Calu3 (cell line): ENCODE measurements at regions not wholly inside any gene's neighbourhood (a gene's known extent, or its start where the extent isn't known, plus 50 kb on each side); places are given as distances from the start of the nearest gene placed in this dataset.
"Not testable (repeated sequence)": the region's sequence is repeated elsewhere in the genome, so short reads cannot be mapped to it uniquely, and the experiment has no call there.

Experiments used
- BruUV-seq: library from RNA; stranded (reverse); fragments of 400-500 nt; replicated peaks from 2 replicates; lab custom pipeline; 2021; lab: Mats Ljungman, UMichigan
- CTCF ChIA-PET: fragments of 300-600 bp; sonication (Branson Sonifier 250); formaldehyde crosslinking; loops from one replicate; lab custom pipeline; 2022; ENCODE audit warnings: antibody characterized with exemption; lab: Charles Lee
- DNase-seq: peaks from one replicate; pipeline ENCODE4 v3.0.0; 2022
- H3K27ac Mint-ChIP-seq: one replicate; pipeline ENCODE4 v1.8.0; 2022; ENCODE audit warnings: mixed read lengths; ENCODE audit not compliant: unreplicated experiment
- H3K27me3 Mint-ChIP-seq: one replicate; pipeline ENCODE4 v1.8.0; 2022; ENCODE audit warnings: mixed read lengths; ENCODE audit not compliant: unreplicated experiment
- H3K36me3 Mint-ChIP-seq: one replicate; pipeline ENCODE4 v1.8.0; 2022; ENCODE audit warnings: mild to moderate bottlenecking, moderate library complexity, mixed read lengths; ENCODE audit not compliant: insufficient read depth, unreplicated experiment
- H3K4me1 Mint-ChIP-seq: one replicate; pipeline ENCODE4 v1.8.0; 2022; ENCODE audit warnings: mild to moderate bottlenecking, low read depth, mixed read lengths; ENCODE audit not compliant: unreplicated experiment
- H3K4me3 Mint-ChIP-seq: one replicate; pipeline ENCODE4 v1.8.0; 2022; ENCODE audit warnings: mild to moderate bottlenecking, low read depth, moderate library complexity, mixed read lengths; ENCODE audit not compliant: unreplicated experiment
- H3K9me3 Mint-ChIP-seq: one replicate; pipeline ENCODE4 v1.8.0; 2022; ENCODE audit warnings: low read depth, mixed read lengths; ENCODE audit not compliant: unreplicated experiment
- intact Hi-C: fragments of 100-400 bp; cut with micrococcal nuclease; formaldehyde crosslinking; loops from one replicate; pipeline ENCODE4 v1.10.0; 2022; ENCODE audit not compliant: unreplicated experiment
- TF ChIP-seq, protein P1 (sequence below): fragments of 200-600 bp; IDR thresholded peaks from one replicate; pipeline ENCODE4 v1.8.0; 2022; ENCODE audit warnings: antibody characterized with exemption; ENCODE audit not compliant: unreplicated experiment

DNA sequence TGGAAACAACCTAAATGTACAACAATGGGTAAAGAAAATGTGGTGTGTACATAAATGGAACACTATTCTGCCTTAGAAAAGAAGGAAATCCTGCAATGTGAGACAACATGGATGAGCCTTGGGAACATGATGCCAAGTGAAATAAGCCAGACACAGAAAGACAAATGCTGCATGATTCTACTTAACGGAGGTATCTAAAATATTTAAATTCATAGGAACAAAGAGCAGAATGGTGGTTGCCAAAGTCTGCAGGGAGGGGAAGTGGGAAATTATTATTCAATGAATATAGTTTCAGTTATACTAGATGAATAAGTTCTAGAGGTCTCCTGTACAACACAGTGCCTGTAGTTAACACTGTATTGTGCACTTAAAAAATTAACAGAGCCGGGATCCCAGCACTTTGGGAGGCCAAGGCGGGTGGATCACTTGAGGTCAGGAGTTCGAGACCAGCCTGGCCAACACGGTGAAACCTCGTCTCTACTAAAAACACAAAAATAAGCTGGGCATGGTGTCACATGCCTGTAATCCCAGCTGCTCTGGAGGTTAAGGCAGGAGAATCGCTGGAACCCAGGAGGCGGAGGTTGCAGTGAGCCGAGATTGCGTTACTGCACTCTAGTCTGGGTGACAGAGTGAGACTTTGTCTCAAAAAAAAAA lies 71.4 kb upstream of the SNX9 start:
- intact Hi-C loops, result no loop called here
- no TSS peak for BruUV-seq
- no peak for DNase-seq
- no peaks in the 10 kb centered on the region for H3K36me3 Mint-ChIP-seq
- H3K27ac Mint-ChIP-seq, result peak overlapping the region; percentile 20
- no peak overlapping the region for H3K4me3 Mint-ChIP-seq
- H3K27me3 Mint-ChIP-seq, result no peaks in the 10 kb centered on the region
- H3K9me3 Mint-ChIP-seq, result no peaks in the 10 kb centered on the region
- CTCF ChIA-PET, result no interaction called here
- TF ChIP-seq, protein P1, sequence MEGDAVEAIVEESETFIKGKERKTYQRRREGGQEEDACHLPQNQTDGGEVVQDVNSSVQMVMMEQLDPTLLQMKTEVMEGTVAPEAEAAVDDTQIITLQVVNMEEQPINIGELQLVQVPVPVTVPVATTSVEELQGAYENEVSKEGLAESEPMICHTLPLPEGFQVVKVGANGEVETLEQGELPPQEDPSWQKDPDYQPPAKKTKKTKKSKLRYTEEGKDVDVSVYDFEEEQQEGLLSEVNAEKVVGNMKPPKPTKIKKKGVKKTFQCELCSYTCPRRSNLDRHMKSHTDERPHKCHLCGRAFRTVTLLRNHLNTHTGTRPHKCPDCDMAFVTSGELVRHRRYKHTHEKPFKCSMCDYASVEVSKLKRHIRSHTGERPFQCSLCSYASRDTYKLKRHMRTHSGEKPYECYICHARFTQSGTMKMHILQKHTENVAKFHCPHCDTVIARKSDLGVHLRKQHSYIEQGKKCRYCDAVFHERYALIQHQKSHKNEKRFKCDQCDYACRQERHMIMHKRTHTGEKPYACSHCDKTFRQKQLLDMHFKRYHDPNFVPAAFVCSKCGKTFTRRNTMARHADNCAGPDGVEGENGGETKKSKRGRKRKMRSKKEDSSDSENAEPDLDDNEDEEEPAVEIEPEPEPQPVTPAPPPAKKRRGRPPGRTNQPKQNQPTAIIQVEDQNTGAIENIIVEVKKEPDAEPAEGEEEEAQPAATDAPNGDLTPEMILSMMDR, result no peak
- H3K4me1 Mint-ChIP-seq, result no peaks in the 10 kb centered on the region

DNA sequence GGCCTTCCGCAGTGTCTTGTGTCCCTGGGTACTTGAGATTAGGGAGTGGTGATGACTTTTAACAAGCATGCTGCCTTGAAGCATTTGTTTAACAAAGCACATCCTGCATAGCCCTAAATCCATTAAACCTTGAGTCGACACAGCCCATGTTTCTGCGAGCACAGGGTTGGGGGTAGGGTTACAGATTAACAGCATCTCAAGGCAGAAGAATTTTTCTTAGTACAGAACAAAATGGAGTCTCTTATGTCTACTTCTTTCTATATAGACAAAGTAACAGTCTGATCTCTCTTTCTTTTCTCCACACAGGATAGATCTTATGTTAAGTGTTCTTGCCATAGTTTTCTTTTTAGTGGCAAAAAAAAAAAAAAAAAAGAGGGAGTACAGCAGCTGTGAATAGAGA lies 70.2 kb upstream of the SNX9 start:
- H3K27me3 Mint-ChIP-seq, H3K36me3 Mint-ChIP-seq, intact Hi-C loops, BruUV-seq, DNase-seq, H3K4me1 Mint-ChIP-seq, CTCF ChIA-PET, H3K4me3 Mint-ChIP-seq, H3K9me3 Mint-ChIP-seq, H3K27ac Mint-ChIP-seq: not testable (repeated sequence)

- CTCF ChIA-PET, result no interaction called here
- TF ChIP-seq, protein P1, result no peak
- intact Hi-C loops, result no loop called here
- Mint-ChIP-seq H3K9me3 (no peaks in the 10 kb centered on the region), H3K4me3 (no peak overlapping the region), H3K4me1 (peaks cover 11% of the 10 kb centered on the region), H3K36me3 (no peaks in the 10 kb centered on the region), H3K27me3 (no peaks in the 10 kb centered on the region), H3K27ac (no peak overlapping the region)
- DNase-seq, result no peak
- no TSS peak for BruUV-seq
Observed at GRCh38 chr6:157753291-157753690, 69.8 kb upstream of the SNX9 start.

- H3K4me3 Mint-ChIP-seq, BruUV-seq, H3K36me3 Mint-ChIP-seq, intact Hi-C loops, H3K27ac Mint-ChIP-seq, DNase-seq, H3K27me3 Mint-ChIP-seq, CTCF ChIA-PET, H3K9me3 Mint-ChIP-seq: not testable (repeated sequence)
- H3K4me1 Mint-ChIP-seq, result peaks cover 16% of the 10 kb centered on the region
Observed at GRCh38 chr6:157753801-157754200, 69.2 kb upstream of the SNX9 start.

- H3K27ac Mint-ChIP-seq, result no peak overlapping the region
- no peaks in the 10 kb centered on the region for H3K36me3 Mint-ChIP-seq
- no TSS peak for BruUV-seq
- H3K9me3 Mint-ChIP-seq, result no peaks in the 10 kb centered on the region
- no peak for DNase-seq
- no peak overlapping the region for H3K4me3 Mint-ChIP-seq
- peaks cover 18% of the 10 kb centered on the region for H3K4me1 Mint-ChIP-seq
- TF ChIP-seq, protein P1, result no peak
- CTCF ChIA-PET, result no interaction called here
- intact Hi-C loops, result no loop called here
- no peaks in the 10 kb centered on the region for H3K27me3 Mint-ChIP-seq
Observed at GRCh38 chr6:157754351-157754750, 68.7 kb upstream of the SNX9 start.
